HCT116 (cell line): ENCODE measurements at regions not wholly inside any gene's neighbourhood (a gene's known extent, or its start where the extent isn't known, plus 50 kb on each side); places are given as distances from the start of the nearest gene placed in this dataset.

Source experiments
- ATAC-seq: fragments of 200-7000 bp; cut with Tn5 transposase; 2 replicates; pipeline ENCODE4 v1.9.1; 2020; ENCODE audit warnings: mild to moderate bottlenecking, moderate library complexity
- BruUV-seq: library from RNA; stranded (reverse); fragments of 400-500 nt; replicated peaks from 2 replicates; lab custom pipeline; 2021; lab: Mats Ljungman, UMichigan
- CTCF ChIA-PET: fragments of 300-600 bp; sonication (Branson Sonifier 250); formaldehyde crosslinking; loops from one replicate; lab custom pipeline; 2021; ENCODE audit warnings: antibody characterized with exemption; lab: Charles Lee
- POLR2A ChIA-PET: fragments of 300-600, 350-600 bp; sonication (Branson Sonifier 250); formaldehyde crosslinking; loops from one replicate; lab custom pipeline; 2021; ENCODE audit warnings: antibody characterized with exemption; lab: Charles Lee
- RAD21 ChIA-PET, 2 experiments: fragments of 300-600 bp; sonication (Branson Sonifier 250); formaldehyde crosslinking; loops; one replicate each; lab custom pipeline; 2023; ENCODE audit warnings: low total read pairs in 2 of 2; ENCODE audit not compliant: uncharacterized antibody in 2 of 2, unreplicated experiment in 2 of 2, low non-redundant PET in 1 of 2; lab: Charles Lee
- DNase-seq: peaks from one replicate; pipeline ENCODE4 v3.0.0-alpha.2; 2010; ENCODE audit warnings: low read depth, low spot score
- H2AFZ ChIP-seq: fragments of 200-600 bp; shearing (Covaris generic), sonication (generic); 2 replicates; pipeline ENCODE4 v1.6.1; 2017; ENCODE audit warnings: low read depth, mixed run types, mixed read lengths, antibody characterized with exemption, low read length; ENCODE audit not compliant: poor library complexity, severe bottlenecking
- H3K27ac ChIP-seq: 2 replicates; pipeline ENCODE4 v1.5.1; 2012; ENCODE audit warnings: low read depth, low read length
- H3K27me3 ChIP-seq: fragments of 200-600 bp; sonication (generic); 2 replicates; pipeline ENCODE4 v1.6.1; 2016; ENCODE audit warnings: mixed run types, low read length, mixed read lengths; ENCODE audit not compliant: insufficient read depth
- H3K36me3 ChIP-seq, 2 experiments: fragments of 200-500 bp in 1 of 2; fragments of 200-600 bp in 1 of 2; sonication (Bioruptor generic) in 1 of 2; sonication (generic) in 1 of 2; 2 replicates each; pipeline versions ENCODE4 v1.5.1 to v1.6.1; 2014 to 2016; ENCODE audit warnings: low read length in 2 of 2, inconsistent platforms in 1 of 2, mixed read lengths in 1 of 2, mixed run types in 1 of 2; ENCODE audit not compliant: insufficient read depth in 2 of 2, control insufficient read depth in 1 of 2
- H3K4me1 ChIP-seq, 2 experiments: fragments of 200-600 bp in 1 of 2; sonication (generic) in 1 of 2; 2 replicates each; pipeline versions ENCODE4 v1.5.1 to v1.6.1; 2012 to 2017; ENCODE audit warnings: low read length in 2 of 2, inconsistent platforms in 1 of 2, mild to moderate bottlenecking in 1 of 2, mixed read lengths in 1 of 2, mixed run types in 1 of 2, moderate library complexity in 1 of 2; ENCODE audit not compliant: insufficient read depth in 2 of 2, control insufficient read depth in 1 of 2
- H3K4me2 ChIP-seq: fragments of 200-600 bp; sonication (generic); 2 replicates; pipeline ENCODE4 v1.6.1; 2017; ENCODE audit warnings: mixed run types, low read length, mixed read lengths
- H3K4me3 ChIP-seq, 2 experiments: fragments of 200-600 bp in 1 of 2; sonication (generic) in 1 of 2; replicated peaks in 1 of 2; 2 replicates each; pipeline ENCODE4 v1.5.1; 2011 to 2016; ENCODE audit warnings: low read length in 2 of 2, control low read depth in 1 of 2, low read depth in 1 of 2, mild to moderate bottlenecking in 1 of 2, mixed read lengths in 1 of 2, mixed run types in 1 of 2
- H3K79me2 ChIP-seq: fragments of 200-600 bp; sonication (generic); 2 replicates; pipeline ENCODE4 v1.6.1; 2017; ENCODE audit warnings: mild to moderate bottlenecking, mixed run types, low read length, moderate library complexity, mixed read lengths; ENCODE audit not compliant: insufficient read depth
- H3K9ac ChIP-seq: fragments of 200-600 bp; sonication (generic); 2 replicates; pipeline ENCODE4 v1.6.1; 2016; ENCODE audit warnings: low read length, mixed read lengths
- H3K9me2 ChIP-seq: fragments of 200-600 bp; sonication (generic), shearing (Covaris generic); 2 replicates; pipeline ENCODE4 v1.6.1; 2017; ENCODE audit warnings: mixed run types, mild to moderate bottlenecking, moderate library complexity; ENCODE audit not compliant: insufficient read depth
- H3K9me3 ChIP-seq, 2 experiments: fragments of 200-500 bp in 1 of 2; fragments of 200-600 bp in 1 of 2; sonication (Bioruptor generic) in 1 of 2; sonication (generic) in 1 of 2; 2 replicates each; pipeline ENCODE4 v1.6.1; 2014 to 2017; ENCODE audit warnings: low read length in 2 of 2, mixed read lengths in 2 of 2, inconsistent platforms in 1 of 2, low read depth in 1 of 2, mild to moderate bottlenecking in 1 of 2, mixed run types in 1 of 2, moderate library complexity in 1 of 2; ENCODE audit not compliant: control insufficient read depth in 1 of 2, insufficient read depth in 1 of 2
- H4K20me1 ChIP-seq: fragments of 200-600 bp; sonication (generic), shearing (Covaris generic); 2 replicates; pipeline ENCODE4 v1.6.1; 2017; ENCODE audit warnings: mixed run types, mild to moderate bottlenecking, moderate library complexity; ENCODE audit not compliant: insufficient read depth
- CBX3 ChIP-seq: IDR thresholded peaks from 2 replicates; pipeline ENCODE4 v1.6.1; 2012; ENCODE audit warnings: low read depth
- CEBPB ChIP-seq: IDR thresholded peaks from 2 replicates; pipeline ENCODE4 v1.6.1; 2012; ENCODE audit warnings: low read depth
- EGR1 ChIP-seq: IDR thresholded peaks from 2 replicates; pipeline ENCODE4 v1.6.1; 2012; ENCODE audit warnings: low read depth
- ELF1 ChIP-seq: IDR thresholded peaks from 2 replicates; pipeline ENCODE4 v1.6.1; 2012; ENCODE audit warnings: low read depth, borderline replicate concordance
- EZH2 ChIP-seq: fragments of 200-600 bp; sonication (generic); IDR thresholded peaks from 2 replicates; pipeline ENCODE4 v1.6.1; 2017; ENCODE audit warnings: antibody characterized with exemption, mixed run types
- EZH2phosphoT487 ChIP-seq: fragments of 200-600 bp; IDR thresholded peaks from 2 replicates; pipeline ENCODE4 v1.6.1; 2018; ENCODE audit warnings: antibody characterized with exemption, borderline replicate concordance
- FOSL1 ChIP-seq: IDR thresholded peaks from 2 replicates; pipeline ENCODE4 v1.6.1; 2012; ENCODE audit warnings: low read depth
- JUND ChIP-seq: IDR thresholded peaks from 2 replicates; pipeline ENCODE4 v1.6.1; 2012
- POLR2A ChIP-seq: IDR thresholded peaks from 2 replicates; pipeline ENCODE4 v1.7.0; 2011; ENCODE audit warnings: borderline replicate concordance; ENCODE audit not compliant: insufficient read depth, insufficient read length; ENCODE audit errors: extremely low read depth
- POLR2AphosphoS5 ChIP-seq: IDR thresholded peaks from 2 replicates; pipeline ENCODE4 v1.6.1; 2011; ENCODE audit warnings: mild to moderate bottlenecking, low read depth, low read length, moderate library complexity
- SIN3A ChIP-seq: IDR thresholded peaks from 2 replicates; pipeline ENCODE4 v1.6.1; 2012; ENCODE audit warnings: low read depth
- SP1 ChIP-seq: IDR thresholded peaks from 2 replicates; pipeline ENCODE4 v1.6.1; 2012; ENCODE audit warnings: low read depth
- SRF ChIP-seq: IDR thresholded peaks from 2 replicates; pipeline ENCODE4 v1.6.1; 2012; ENCODE audit warnings: low read depth
- TCF7L2 ChIP-seq: IDR thresholded peaks from 2 replicates; pipeline ENCODE4 v1.7.0; 2011; ENCODE audit warnings: borderline replicate concordance, inconsistent platforms; ENCODE audit not compliant: insufficient read depth, insufficient read length; ENCODE audit errors: extremely low read depth
- ZNF274 ChIP-seq: fragments of 200-500 bp; sonication (Bioruptor generic); IDR thresholded peaks from 2 replicates; pipeline ENCODE4 v1.6.1; 2014; ENCODE audit warnings: mild to moderate bottlenecking, low read depth, low read length, inconsistent platforms
- intact Hi-C: fragments of 100-400 bp; cut with micrococcal nuclease; formaldehyde crosslinking; loops from 2 replicates; pipeline ENCODE4 v1.10.0; 2022
- TF ChIP-seq, protein P1 (sequence below): IDR thresholded peaks from 2 replicates; pipeline ENCODE4 v1.6.1; 2012; ENCODE audit warnings: low read depth
- TF ChIP-seq, protein P2 (sequence below): IDR thresholded peaks from 2 replicates; pipeline ENCODE4 v1.6.1; 2011; ENCODE audit warnings: mild to moderate bottlenecking, low read length, moderate library complexity; ENCODE audit not compliant: insufficient replicate concordance; ENCODE audit errors: extremely low read depth
- TF ChIP-seq, protein P3 (sequence below), 3 experiments: fragments of 200-600 bp in 1 of 3; sonication (generic) in 1 of 3; IDR thresholded peaks in 2 of 3; conservative IDR thresholded peaks in 1 of 3; 2 replicates each; pipeline ENCODE4 v1.5.1; 2012 to 2017; ENCODE audit warnings: low read depth in 2 of 3, low read length in 2 of 3, antibody characterized with exemption in 1 of 3, borderline replicate concordance in 1 of 3, control low read depth in 1 of 3, mild to moderate bottlenecking in 1 of 3, mixed read lengths in 1 of 3, mixed run types in 1 of 3, moderate library complexity in 1 of 3; ENCODE audit not compliant: insufficient read depth in 1 of 3
- TF ChIP-seq, protein P4 (sequence below): IDR thresholded peaks from 2 replicates; pipeline ENCODE4 v1.6.1; 2012

DNA sequence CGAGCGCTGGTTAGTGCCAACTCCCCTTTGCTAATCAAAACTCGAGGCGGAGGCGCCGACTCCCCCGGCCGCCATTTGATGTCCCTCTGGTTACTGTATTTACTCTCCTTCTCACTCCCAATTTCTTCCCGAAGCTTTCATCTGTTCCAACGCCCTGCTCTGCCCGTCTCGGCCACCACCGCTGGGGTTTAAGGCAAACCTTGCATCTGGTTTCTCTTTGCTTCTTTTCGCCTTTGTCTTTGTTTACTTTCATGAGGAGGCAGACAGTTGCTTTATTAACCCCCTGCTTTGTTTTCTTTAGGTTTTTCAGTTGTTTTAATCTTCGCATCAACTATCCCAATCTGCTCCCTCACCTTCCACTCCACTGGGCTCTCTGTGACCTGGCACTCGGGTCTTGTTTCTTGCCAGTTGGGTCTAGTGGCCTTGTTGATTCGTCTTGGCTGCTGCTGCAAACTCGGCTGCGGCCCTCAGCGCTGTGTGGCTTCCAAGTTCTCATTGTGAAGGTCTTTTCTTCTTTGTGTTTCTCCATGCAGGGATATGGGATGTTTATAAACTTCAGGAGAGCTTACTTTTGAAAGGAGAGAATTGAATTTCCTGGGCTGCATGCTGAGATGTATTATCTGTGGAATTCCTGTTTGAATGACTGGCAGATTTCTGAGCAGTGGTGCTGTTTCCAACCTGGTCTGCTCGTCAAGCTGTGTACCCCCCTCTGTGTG is 155.1 kb downstream of the CDC5L start:
- Histone ChIP-seq H3K4me3 (no peak overlapping the region), H3K9me3 (no peaks in the 10 kb centered on the region), H4K20me1 (no peaks in the 10 kb centered on the region), H3K27ac (no peak overlapping the region), H3K4me2 (no peak overlapping the region), H3K9ac (no peak overlapping the region), H3K9me2 (no peaks in the 10 kb centered on the region), H2AFZ (no peak overlapping the region), H3K27me3 (no peaks in the 10 kb centered on the region), H3K4me1 (no peaks in the 10 kb centered on the region), H3K36me3 (no peaks in the 10 kb centered on the region), H3K79me2 (no peaks in the 10 kb centered on the region)
- DNase-seq (no peak), ATAC-seq (no peak)
- POLR2A ChIA-PET: no interaction called here
- TF ChIP-seq TCF7L2: no peak
- TF ChIP-seq, protein P1, sequence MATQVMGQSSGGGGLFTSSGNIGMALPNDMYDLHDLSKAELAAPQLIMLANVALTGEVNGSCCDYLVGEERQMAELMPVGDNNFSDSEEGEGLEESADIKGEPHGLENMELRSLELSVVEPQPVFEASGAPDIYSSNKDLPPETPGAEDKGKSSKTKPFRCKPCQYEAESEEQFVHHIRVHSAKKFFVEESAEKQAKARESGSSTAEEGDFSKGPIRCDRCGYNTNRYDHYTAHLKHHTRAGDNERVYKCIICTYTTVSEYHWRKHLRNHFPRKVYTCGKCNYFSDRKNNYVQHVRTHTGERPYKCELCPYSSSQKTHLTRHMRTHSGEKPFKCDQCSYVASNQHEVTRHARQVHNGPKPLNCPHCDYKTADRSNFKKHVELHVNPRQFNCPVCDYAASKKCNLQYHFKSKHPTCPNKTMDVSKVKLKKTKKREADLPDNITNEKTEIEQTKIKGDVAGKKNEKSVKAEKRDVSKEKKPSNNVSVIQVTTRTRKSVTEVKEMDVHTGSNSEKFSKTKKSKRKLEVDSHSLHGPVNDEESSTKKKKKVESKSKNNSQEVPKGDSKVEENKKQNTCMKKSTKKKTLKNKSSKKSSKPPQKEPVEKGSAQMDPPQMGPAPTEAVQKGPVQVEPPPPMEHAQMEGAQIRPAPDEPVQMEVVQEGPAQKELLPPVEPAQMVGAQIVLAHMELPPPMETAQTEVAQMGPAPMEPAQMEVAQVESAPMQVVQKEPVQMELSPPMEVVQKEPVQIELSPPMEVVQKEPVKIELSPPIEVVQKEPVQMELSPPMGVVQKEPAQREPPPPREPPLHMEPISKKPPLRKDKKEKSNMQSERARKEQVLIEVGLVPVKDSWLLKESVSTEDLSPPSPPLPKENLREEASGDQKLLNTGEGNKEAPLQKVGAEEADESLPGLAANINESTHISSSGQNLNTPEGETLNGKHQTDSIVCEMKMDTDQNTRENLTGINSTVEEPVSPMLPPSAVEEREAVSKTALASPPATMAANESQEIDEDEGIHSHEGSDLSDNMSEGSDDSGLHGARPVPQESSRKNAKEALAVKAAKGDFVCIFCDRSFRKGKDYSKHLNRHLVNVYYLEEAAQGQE: no peak
- TF ChIP-seq, protein P2, sequence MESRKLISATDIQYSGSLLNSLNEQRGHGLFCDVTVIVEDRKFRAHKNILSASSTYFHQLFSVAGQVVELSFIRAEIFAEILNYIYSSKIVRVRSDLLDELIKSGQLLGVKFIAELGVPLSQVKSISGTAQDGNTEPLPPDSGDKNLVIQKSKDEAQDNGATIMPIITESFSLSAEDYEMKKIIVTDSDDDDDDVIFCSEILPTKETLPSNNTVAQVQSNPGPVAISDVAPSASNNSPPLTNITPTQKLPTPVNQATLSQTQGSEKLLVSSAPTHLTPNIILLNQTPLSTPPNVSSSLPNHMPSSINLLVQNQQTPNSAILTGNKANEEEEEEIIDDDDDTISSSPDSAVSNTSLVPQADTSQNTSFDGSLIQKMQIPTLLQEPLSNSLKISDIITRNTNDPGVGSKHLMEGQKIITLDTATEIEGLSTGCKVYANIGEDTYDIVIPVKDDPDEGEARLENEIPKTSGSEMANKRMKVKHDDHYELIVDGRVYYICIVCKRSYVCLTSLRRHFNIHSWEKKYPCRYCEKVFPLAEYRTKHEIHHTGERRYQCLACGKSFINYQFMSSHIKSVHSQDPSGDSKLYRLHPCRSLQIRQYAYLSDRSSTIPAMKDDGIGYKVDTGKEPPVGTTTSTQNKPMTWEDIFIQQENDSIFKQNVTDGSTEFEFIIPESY: no peak
- no peak for TF ChIP-seq FOSL1
- TF ChIP-seq SIN3A: no peak
- no peak for TF ChIP-seq EZH2
- no peak for TF ChIP-seq CEBPB
- no peak for TF ChIP-seq JUND
- TF ChIP-seq ELF1: no peak
- TF ChIP-seq, protein P3, sequence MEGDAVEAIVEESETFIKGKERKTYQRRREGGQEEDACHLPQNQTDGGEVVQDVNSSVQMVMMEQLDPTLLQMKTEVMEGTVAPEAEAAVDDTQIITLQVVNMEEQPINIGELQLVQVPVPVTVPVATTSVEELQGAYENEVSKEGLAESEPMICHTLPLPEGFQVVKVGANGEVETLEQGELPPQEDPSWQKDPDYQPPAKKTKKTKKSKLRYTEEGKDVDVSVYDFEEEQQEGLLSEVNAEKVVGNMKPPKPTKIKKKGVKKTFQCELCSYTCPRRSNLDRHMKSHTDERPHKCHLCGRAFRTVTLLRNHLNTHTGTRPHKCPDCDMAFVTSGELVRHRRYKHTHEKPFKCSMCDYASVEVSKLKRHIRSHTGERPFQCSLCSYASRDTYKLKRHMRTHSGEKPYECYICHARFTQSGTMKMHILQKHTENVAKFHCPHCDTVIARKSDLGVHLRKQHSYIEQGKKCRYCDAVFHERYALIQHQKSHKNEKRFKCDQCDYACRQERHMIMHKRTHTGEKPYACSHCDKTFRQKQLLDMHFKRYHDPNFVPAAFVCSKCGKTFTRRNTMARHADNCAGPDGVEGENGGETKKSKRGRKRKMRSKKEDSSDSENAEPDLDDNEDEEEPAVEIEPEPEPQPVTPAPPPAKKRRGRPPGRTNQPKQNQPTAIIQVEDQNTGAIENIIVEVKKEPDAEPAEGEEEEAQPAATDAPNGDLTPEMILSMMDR (IDR thresholded peaks at IDR 0.05 in 2 of 3, conservative IDR thresholded peaks at IDR 0.05 in 1 of 3; ENCODE audit: borderline replicate concordance in 1 of 3, insufficient read depth in 1 of 3, low read depth in 2 of 3, low read length in 2 of 3): no peak
- no peak for TF ChIP-seq POLR2AphosphoS5
- TF ChIP-seq CBX3: no peak
- TF ChIP-seq SRF: no peak
- TF ChIP-seq, protein P4, sequence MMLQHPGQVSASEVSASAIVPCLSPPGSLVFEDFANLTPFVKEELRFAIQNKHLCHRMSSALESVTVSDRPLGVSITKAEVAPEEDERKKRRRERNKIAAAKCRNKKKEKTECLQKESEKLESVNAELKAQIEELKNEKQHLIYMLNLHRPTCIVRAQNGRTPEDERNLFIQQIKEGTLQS: no peak
- TF ChIP-seq ZNF274: no peak
- no peak for TF ChIP-seq EGR1
- TF ChIP-seq POLR2A: no peak
- TF ChIP-seq SP1: no peak
- no peak for TF ChIP-seq EZH2phosphoT487
- BruUV-seq: no TSS peak
- CTCF ChIA-PET: no interaction called here
- intact Hi-C loops: no loop called here
- RAD21 ChIA-PET: no interaction called here
